ENCODE measurements at regions not wholly inside any gene's neighbourhood (a gene's known extent, or its start where the extent isn't known, plus 50 kb on each side); places are given as distances from the start of the nearest gene placed in this dataset.

GRCh38 chr4:186789651-186790050 is 66.0 kb upstream of the FAT1 start (continued):
- TF ChIP-seq INSM2 (tag by site-specific recombination; IDR thresholded peaks at IDR 0.05) (no peak), ZNF707 (tag by site-specific recombination; IDR thresholded peaks at IDR 0.05) (no peak), OVOL3 (tag by site-specific recombination; IDR thresholded peaks at IDR 0.05) (no peak), IKZF3 (tag by site-specific recombination; IDR thresholded peaks at IDR 0.05) (no peak), KLF1 (tag by site-specific recombination; IDR thresholded peaks at IDR 0.05) (no peak), ZSCAN18 (tag by site-specific recombination; IDR thresholded peaks at IDR 0.05) (no peak), ZNF580 (tag by site-specific recombination; IDR thresholded peaks at IDR 0.05) (no peak), ZFP69B (tag by site-specific recombination; IDR thresholded peaks at IDR 0.05) (no peak)

GRCh38 chr4:186790630-186791029 is 67.0 kb upstream of the FAT1 start:
- Histone ChIP-seq H3K9me3 (ENCODE audit: control insufficient read depth, insufficient read depth, low read depth, low read length) (no peaks in the 10 kb centered on the region), H3K4me3 (ENCODE audit: low read depth, low read length) (no peak overlapping the region), H3K27ac (ENCODE audit: extremely low read depth, low read depth, low read length) (no peak overlapping the region), H3K36me3 (ENCODE audit: control insufficient read depth in 2 of 2, insufficient read depth in 1 of 2, low read length in 2 of 2) (no peaks in the 10 kb centered on the region), H3K4me1 (ENCODE audit: control insufficient read depth, insufficient read depth, low read length) (no peaks in the 10 kb centered on the region)
- ChIA-PET CTCF (no interaction called here), POLR2A (no interaction called here)
- no peak for TF ChIP-seq ZNF138 (tag by site-specific recombination; IDR thresholded peaks at IDR 0.05; ENCODE audit: borderline replicate concordance)
- TF ChIP-seq ZNF398 (tag by site-specific recombination; IDR thresholded peaks at IDR 0.05), result no peak
- no peak for TF ChIP-seq HOXA7 (CRISPR knock-in tag; IDR thresholded peaks at IDR 0.05; ENCODE audit: borderline replicate concordance)
- TF ChIP-seq ZNF280D (tag by site-specific recombination; IDR thresholded peaks at IDR 0.05), result no peak
- TF ChIP-seq PRDM4 (tag by site-specific recombination; IDR thresholded peaks at IDR 0.05), result no peak
- TF ChIP-seq ZNF510 (tag by site-specific recombination; IDR thresholded peaks at IDR 0.05; ENCODE audit: insufficient replicate concordance), result no peak
- TF ChIP-seq SETDB1 (IDR thresholded peaks at IDR 0.05; ENCODE audit: insufficient read length, low read length), result no peak
- TF ChIP-seq KLF8 (tag by site-specific recombination; IDR thresholded peaks at IDR 0.05), result no peak
- TF ChIP-seq ZNF768 (tag by site-specific recombination; IDR thresholded peaks at IDR 0.05), result no peak
- TF ChIP-seq ZNF362 (tag by site-specific recombination; IDR thresholded peaks at IDR 0.05), result no peak
- no peak for TF ChIP-seq ZBTB44 (tag by site-specific recombination; IDR thresholded peaks at IDR 0.05)
- TF ChIP-seq SP3 (tag by site-specific recombination; IDR thresholded peaks at IDR 0.05), result no peak
- TF ChIP-seq SP2 (tag by site-specific recombination; IDR thresholded peaks at IDR 0.05), result no peak
- TF ChIP-seq KLF10 (tag by site-specific recombination; IDR thresholded peaks at IDR 0.05), result no peak

Measured in HEK293 (cell line).